ENCODE measurements at regions not wholly inside any gene's neighbourhood (a gene's known extent, or its start where the extent isn't known, plus 50 kb on each side); places are given as distances from the start of the nearest gene placed in this dataset.
"Not testable (repeated sequence)": the region's sequence is repeated elsewhere in the genome, so short reads cannot be mapped to it uniquely, and the experiment has no call there.

DNA sequence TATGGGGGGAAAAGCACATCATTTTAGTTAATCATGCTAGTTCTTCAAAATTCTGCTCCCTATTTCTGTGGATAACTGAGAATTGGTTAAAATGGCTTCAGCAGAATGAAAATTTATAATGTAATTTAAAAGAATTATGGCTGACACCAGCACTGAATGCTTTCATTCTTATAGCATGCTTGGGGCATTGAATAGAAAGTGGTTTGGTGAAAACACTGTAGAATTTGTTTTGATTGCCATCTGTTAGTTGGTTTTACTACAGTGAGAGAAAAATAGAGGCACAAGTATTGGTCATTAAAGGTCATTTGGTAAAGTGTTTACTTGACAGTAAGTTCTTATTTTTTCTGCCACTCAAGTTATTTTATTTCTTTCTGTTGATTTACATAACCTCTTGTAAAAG lies 70.8 kb downstream of the PRORP start:
- no peaks in the 10 kb centered on the region for H3K27me3 ChIP-seq (ENCODE audit: insufficient read depth, low read length)
- no peak overlapping the region for H3K27ac ChIP-seq (ENCODE audit: low read depth, low read length, poor library complexity, severe bottlenecking)
- H3K9me2 ChIP-seq (ENCODE audit: low read depth, low read length) = no peaks in the 10 kb centered on the region
- TF ChIP-seq, protein P1, sequence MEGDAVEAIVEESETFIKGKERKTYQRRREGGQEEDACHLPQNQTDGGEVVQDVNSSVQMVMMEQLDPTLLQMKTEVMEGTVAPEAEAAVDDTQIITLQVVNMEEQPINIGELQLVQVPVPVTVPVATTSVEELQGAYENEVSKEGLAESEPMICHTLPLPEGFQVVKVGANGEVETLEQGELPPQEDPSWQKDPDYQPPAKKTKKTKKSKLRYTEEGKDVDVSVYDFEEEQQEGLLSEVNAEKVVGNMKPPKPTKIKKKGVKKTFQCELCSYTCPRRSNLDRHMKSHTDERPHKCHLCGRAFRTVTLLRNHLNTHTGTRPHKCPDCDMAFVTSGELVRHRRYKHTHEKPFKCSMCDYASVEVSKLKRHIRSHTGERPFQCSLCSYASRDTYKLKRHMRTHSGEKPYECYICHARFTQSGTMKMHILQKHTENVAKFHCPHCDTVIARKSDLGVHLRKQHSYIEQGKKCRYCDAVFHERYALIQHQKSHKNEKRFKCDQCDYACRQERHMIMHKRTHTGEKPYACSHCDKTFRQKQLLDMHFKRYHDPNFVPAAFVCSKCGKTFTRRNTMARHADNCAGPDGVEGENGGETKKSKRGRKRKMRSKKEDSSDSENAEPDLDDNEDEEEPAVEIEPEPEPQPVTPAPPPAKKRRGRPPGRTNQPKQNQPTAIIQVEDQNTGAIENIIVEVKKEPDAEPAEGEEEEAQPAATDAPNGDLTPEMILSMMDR (IDR thresholded peaks at IDR 0.05; ENCODE audit: low read length) = no peak
- no peak for TF ChIP-seq EZH2 (IDR thresholded peaks at IDR 0.05; ENCODE audit: borderline replicate concordance, low read length)
- H3K9ac ChIP-seq (ENCODE audit: low read length) = no peak overlapping the region
- H3K4me3 ChIP-seq (ENCODE audit: low read depth, low read length, poor library complexity, severe bottlenecking) = no peak overlapping the region
- no peaks in the 10 kb centered on the region for H4K20me1 ChIP-seq (ENCODE audit: insufficient read depth, low read length)
- H3K4me1 ChIP-seq (ENCODE audit: insufficient read depth, low read length, severe bottlenecking) = no peaks in the 10 kb centered on the region
- no peaks in the 10 kb centered on the region for H3K79me2 ChIP-seq (ENCODE audit: insufficient read depth, low read length)
- H3K4me2 ChIP-seq (ENCODE audit: low read length) = no peak overlapping the region
- H3K36me3 ChIP-seq (ENCODE audit: insufficient read depth, low read length) = no peaks in the 10 kb centered on the region; the same call in 1 of the 2 replicates
- H3F3A ChIP-seq (ENCODE audit: insufficient read depth, low read length) = no peaks in the 10 kb centered on the region
- H2AFZ ChIP-seq (ENCODE audit: low read length) = no peak overlapping the region
- no peaks in the 10 kb centered on the region for H3K9me3 ChIP-seq (ENCODE audit: low read length)

DNA sequence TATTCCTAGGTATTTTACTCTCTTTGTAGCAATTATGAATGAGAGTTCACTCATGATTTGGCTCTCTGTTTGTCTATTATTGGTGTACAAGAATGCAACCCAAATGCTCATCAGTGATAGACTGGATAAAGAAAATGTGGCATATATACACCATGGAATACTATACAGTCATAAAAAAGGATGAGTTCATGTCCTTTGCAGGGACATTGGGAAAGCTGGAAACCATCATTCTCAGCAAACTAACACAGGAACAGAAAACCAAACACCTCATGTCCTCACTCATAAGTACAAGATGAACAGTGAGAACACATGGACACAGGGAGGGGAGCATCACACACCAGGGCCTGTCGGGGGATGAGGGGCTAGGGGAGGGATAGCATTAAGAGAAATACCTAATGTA lies 71.8 kb downstream of the PRORP start:
- H3K4me2 ChIP-seq (ENCODE audit: low read length); H2AFZ ChIP-seq (ENCODE audit: low read length); H3K4me1 ChIP-seq (ENCODE audit: insufficient read depth, low read length, severe bottlenecking); H3K36me3 ChIP-seq (ENCODE audit: insufficient read depth, low read length); H3K9me3 ChIP-seq (ENCODE audit: low read length); H4K20me1 ChIP-seq (ENCODE audit: insufficient read depth, low read length); H3K27ac ChIP-seq (ENCODE audit: low read depth, low read length, poor library complexity, severe bottlenecking); H3K9ac ChIP-seq (ENCODE audit: low read length); H3F3A ChIP-seq (ENCODE audit: insufficient read depth, low read length); H3K79me2 ChIP-seq (ENCODE audit: insufficient read depth, low read length); H3K9me2 ChIP-seq (ENCODE audit: low read depth, low read length); H3K4me3 ChIP-seq (ENCODE audit: low read depth, low read length, poor library complexity, severe bottlenecking); H3K27me3 ChIP-seq (ENCODE audit: insufficient read depth, low read length): not testable (repeated sequence)

DNA sequence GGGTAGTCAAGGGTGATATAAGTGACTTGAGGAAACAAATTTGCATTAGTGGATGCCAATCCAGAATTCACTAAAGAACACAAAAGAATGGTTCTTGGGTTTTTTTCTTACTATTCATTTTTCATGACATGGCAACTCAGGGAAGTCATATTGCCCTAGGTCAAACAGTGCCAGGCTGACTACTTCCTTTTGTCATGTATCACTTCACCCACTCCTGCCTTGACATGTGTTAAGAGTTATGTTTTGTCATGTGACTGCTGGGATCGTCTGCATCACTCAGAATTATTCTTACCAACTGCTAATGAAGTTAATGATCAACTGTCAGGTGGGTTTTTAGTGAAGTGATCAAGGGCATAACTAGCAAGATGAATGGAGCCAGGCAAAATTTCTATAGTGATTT lies 74.2 kb downstream of the PRORP start:
- Histone ChIP-seq H3K36me3 (ENCODE audit: insufficient read depth, low read length) (no peaks in the 10 kb centered on the region), H3K4me3 (ENCODE audit: low read depth, low read length, poor library complexity, severe bottlenecking) (no peak overlapping the region), H3F3A (ENCODE audit: insufficient read depth, low read length) (no peaks in the 10 kb centered on the region), H4K20me1 (ENCODE audit: insufficient read depth, low read length) (no peaks in the 10 kb centered on the region), H3K9me3 (ENCODE audit: low read length) (no peaks in the 10 kb centered on the region), H3K4me1 (ENCODE audit: insufficient read depth, low read length, severe bottlenecking) (no peaks in the 10 kb centered on the region), H3K9ac (ENCODE audit: low read length) (no peak overlapping the region), H2AFZ (ENCODE audit: low read length) (no peak overlapping the region), H3K27me3 (ENCODE audit: insufficient read depth, low read length) (no peaks in the 10 kb centered on the region), H3K4me2 (ENCODE audit: low read length) (no peak overlapping the region), H3K79me2 (ENCODE audit: insufficient read depth, low read length) (no peaks in the 10 kb centered on the region), H3K27ac (ENCODE audit: low read depth, low read length, poor library complexity, severe bottlenecking) (no peak overlapping the region), H3K9me2 (ENCODE audit: low read depth, low read length) (no peaks in the 10 kb centered on the region)
- no peak for TF ChIP-seq EZH2 (IDR thresholded peaks at IDR 0.05; ENCODE audit: borderline replicate concordance, low read length)
- TF ChIP-seq, protein P1 (IDR thresholded peaks at IDR 0.05; ENCODE audit: low read length) = no peak

DNA sequence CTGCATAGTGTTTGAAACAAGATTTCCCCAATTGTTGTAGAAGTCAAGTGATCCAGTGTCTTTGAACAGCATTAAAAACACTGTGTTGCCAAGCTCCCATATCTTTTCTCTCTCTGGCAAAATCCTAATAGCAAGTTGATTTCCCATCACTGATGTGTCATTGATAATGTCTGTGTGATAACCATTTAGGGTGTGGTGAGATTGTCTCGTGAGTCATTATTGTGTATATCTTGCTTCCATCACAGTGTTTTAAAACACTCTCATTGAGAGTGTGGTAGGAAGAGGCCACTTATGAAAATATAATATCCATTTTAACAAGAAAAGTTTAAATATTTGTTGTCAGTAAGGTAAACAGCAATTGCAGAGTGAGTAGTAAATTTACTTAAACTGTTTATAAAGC lies 74.7 kb downstream of the PRORP start:
- Histone ChIP-seq H3K27me3 (ENCODE audit: insufficient read depth, low read length) (no peaks in the 10 kb centered on the region), H3K9ac (ENCODE audit: low read length) (no peak overlapping the region), H4K20me1 (ENCODE audit: insufficient read depth, low read length) (no peaks in the 10 kb centered on the region), H3K9me3 (ENCODE audit: low read length) (no peaks in the 10 kb centered on the region), H3K4me1 (ENCODE audit: insufficient read depth, low read length, severe bottlenecking) (no peaks in the 10 kb centered on the region), H3K9me2 (ENCODE audit: low read depth, low read length) (no peaks in the 10 kb centered on the region), H3K4me3 (ENCODE audit: low read depth, low read length, poor library complexity, severe bottlenecking) (no peak overlapping the region), H3F3A (ENCODE audit: insufficient read depth, low read length) (no peaks in the 10 kb centered on the region), H3K36me3 (ENCODE audit: insufficient read depth, low read length) (no peaks in the 10 kb centered on the region), H2AFZ (ENCODE audit: low read length) (no peak overlapping the region), H3K4me2 (ENCODE audit: low read length) (no peak overlapping the region), H3K27ac (ENCODE audit: low read depth, low read length, poor library complexity, severe bottlenecking) (no peak overlapping the region), H3K79me2 (ENCODE audit: insufficient read depth, low read length) (no peaks in the 10 kb centered on the region)
- no peak for TF ChIP-seq EZH2 (IDR thresholded peaks at IDR 0.05; ENCODE audit: borderline replicate concordance, low read length)
- TF ChIP-seq, protein P1 (IDR thresholded peaks at IDR 0.05; ENCODE audit: low read length) = no peak

Data from OCI-LY1 (cell line).